Non-pigmented ciliary epithelial cell (primary cell): ENCODE measurements at regions not wholly inside any gene's neighbourhood (a gene's known extent, or its start where the extent isn't known, plus 50 kb on each side); places are given as distances from the start of the nearest gene placed in this dataset.
A peak's percentile ranks its signal among the peaks of the same experiment; 100 is the strongest.
"Not testable (repeated sequence)": the region's sequence is repeated elsewhere in the genome, so short reads cannot be mapped to it uniquely, and the experiment has no call there.

ENCODE experiments used
- DNase-seq: peaks from one replicate; pipeline ENCODE4 v3.0.0-alpha.2; 2010; ENCODE audit warnings: low read depth

- DNase-seq = no peak
Observed at GRCh38 chr6:141580131-141580530, 552.6 kb upstream of the GJE1 start.

- no peak for DNase-seq
Observed at GRCh38 chr6:141576751-141577150, 556.0 kb upstream of the GJE1 start.

- DNase-seq = peak; percentile 79
Observed at GRCh38 chr6:141562851-141563763, 569.6 kb upstream of the GJE1 start.

GRCh38 chr6:141562186-141562811 is 570.4 kb upstream of the GJE1 start:
- DNase-seq = no peak

GRCh38 chr6:141561154-141561553 is 571.6 kb upstream of the GJE1 start:
- DNase-seq = no peak

GRCh38 chr6:141552463-141552862 is 580.3 kb upstream of the GJE1 start:
- peak; percentile 90 for DNase-seq

- DNase-seq = no peak
Observed at GRCh38 chr6:141552031-141552430, 580.7 kb upstream of the GJE1 start.

GRCh38 chr6:141551318-141551717 is 581.4 kb upstream of the GJE1 start:
- DNase-seq = no peak

GRCh38 chr6:141550471-141550870 is 582.3 kb upstream of the GJE1 start:
- DNase-seq = no peak

- no peak for DNase-seq
Observed at GRCh38 chr6:141548966-141549365, 583.8 kb upstream of the GJE1 start.

- DNase-seq = no peak
Observed at GRCh38 chr6:141541581-141542324, 591.0 kb upstream of the GJE1 start.

- DNase-seq = no peak
Observed at GRCh38 chr6:141540207-141540606, 592.5 kb upstream of the GJE1 start.

- DNase-seq = no peak
Observed at GRCh38 chr6:141539617-141540016, 593.1 kb upstream of the GJE1 start.

- DNase-seq = no peak
Observed at GRCh38 chr6:141532211-141532610, 600.5 kb upstream of the GJE1 start.

GRCh38 chr6:141531040-141531439 is 601.7 kb upstream of the GJE1 start:
- DNase-seq = no peak

GRCh38 chr6:141528596-141528995 is 604.1 kb upstream of the GJE1 start:
- no peak for DNase-seq

- DNase-seq = no peak
Observed at GRCh38 chr6:141526985-141527384, 605.7 kb upstream of the GJE1 start.

GRCh38 chr6:141521440-141521839 is 611.3 kb upstream of the GJE1 start:
- no peak for DNase-seq

GRCh38 chr6:141513830-141514229 is 618.9 kb upstream of the GJE1 start:
- no peak for DNase-seq

GRCh38 chr6:141510803-141511202 is 621.9 kb upstream of the GJE1 start:
- no peak for DNase-seq

- not testable (repeated sequence) for DNase-seq
Observed at GRCh38 chr6:141506062-141506461, 626.7 kb upstream of the GJE1 start.

- not testable (repeated sequence) for DNase-seq
Observed at GRCh38 chr6:141504318-141504717, 628.4 kb upstream of the GJE1 start.

GRCh38 chr6:141501616-141502015 is 631.1 kb upstream of the GJE1 start:
- no peak for DNase-seq
